WTC11 (cell line): ENCODE measurements at regions not wholly inside any gene's neighbourhood (a gene's known extent, or its start where the extent isn't known, plus 50 kb on each side); places are given as distances from the start of the nearest gene placed in this dataset.

ENCODE experiments used
- ATAC-seq: fragments of 200-7000 bp; cut with Tn5 transposase; 2 replicates; pipeline ENCODE4 v1.10.0; 2021; ENCODE audit warnings: mild to moderate bottlenecking, moderate library complexity
- CTCF ChIA-PET: fragments of 300-600 bp; sonication (Branson Sonifier 250); formaldehyde crosslinking; loops from one replicate; lab custom pipeline; 2021; ENCODE audit warnings: antibody characterized with exemption; lab: Charles Lee
- POLR2A ChIA-PET: fragments of 350-600 bp; sonication (Branson Sonifier 250); formaldehyde crosslinking; loops from one replicate; lab custom pipeline; 2021; ENCODE audit warnings: antibody characterized with exemption; lab: Charles Lee
- DNase-seq: peaks from one replicate; pipeline ENCODE4 v3.0.0; 2021; ENCODE audit warnings: low spot score
- H3K27ac Mint-ChIP-seq: 2 replicates; pipeline ENCODE4 v1.8.0; 2021; ENCODE audit warnings: mixed read lengths
- H3K27me3 Mint-ChIP-seq: 2 replicates; pipeline ENCODE4 v1.8.0; 2021; ENCODE audit warnings: low read depth, mild to moderate bottlenecking, moderate library complexity, mixed read lengths
- H3K36me3 Mint-ChIP-seq: 2 replicates; pipeline ENCODE4 v1.8.0; 2021; ENCODE audit warnings: mixed read lengths
- H3K4me1 Mint-ChIP-seq: 2 replicates; pipeline ENCODE4 v1.8.0; 2022; ENCODE audit warnings: mixed read lengths
- H3K4me3 Mint-ChIP-seq: 2 replicates; pipeline ENCODE4 v1.8.0; 2021; ENCODE audit warnings: mild to moderate bottlenecking, moderate library complexity, mixed read lengths
- H3K9me3 Mint-ChIP-seq: 2 replicates; pipeline ENCODE4 v1.8.0; 2021; ENCODE audit warnings: mixed read lengths
- CDX4 ChIP-seq: fragments of 250-450 bp; sonication (Bioruptor Pico); IDR thresholded peaks from 2 replicates; pipeline ENCODE4 v1.9.0; 2021; ENCODE audit warnings: moderate library complexity, mild to moderate bottlenecking, inconsistent platforms, borderline replicate concordance
- E2F4 ChIP-seq: sonication (generic); formaldehyde crosslinking; IDR thresholded peaks from 2 replicates; pipeline ENCODE4 v1.8.1; 2022; ENCODE audit warnings: low read depth, mild to moderate bottlenecking, moderate library complexity, missing genetic modification reagents, borderline replicate concordance
- EMX1 ChIP-seq: fragments of 250-450 bp; sonication (Bioruptor Pico); IDR thresholded peaks from 2 replicates; pipeline ENCODE4 v1.8.0; 2021; ENCODE audit warnings: mild to moderate bottlenecking
- GABPB1 ChIP-seq: sonication (generic); formaldehyde crosslinking; IDR thresholded peaks from 2 replicates; pipeline ENCODE4 v1.8.1; 2023; ENCODE audit warnings: mild to moderate bottlenecking, missing genetic modification reagents
- KAT7 ChIP-seq: sonication (generic); formaldehyde crosslinking; IDR thresholded peaks from 2 replicates; pipeline ENCODE4 v1.8.1; 2023; ENCODE audit warnings: missing genetic modification reagents, mild to moderate bottlenecking, borderline replicate concordance
- NFATC4 ChIP-seq: fragments of 250-450 bp; sonication (Bioruptor Pico); IDR thresholded peaks from 2 replicates; pipeline ENCODE4 v1.9.0; 2021; ENCODE audit warnings: mild to moderate bottlenecking
- NR3C1 ChIP-seq: sonication (generic); formaldehyde crosslinking; conservative IDR thresholded peaks from 2 replicates; pipeline ENCODE4 v1.8.1; 2023; ENCODE audit warnings: low read depth, mild to moderate bottlenecking, missing genetic modification reagents
- PRRX2 ChIP-seq: fragments of 250-450 bp; sonication (Bioruptor Pico); IDR thresholded peaks from 2 replicates; pipeline ENCODE4 v1.8.0; 2021; ENCODE audit warnings: mild to moderate bottlenecking
- TP53 ChIP-seq: sonication (generic); formaldehyde crosslinking; IDR thresholded peaks from 2 replicates; pipeline ENCODE4 v1.8.1; 2023; ENCODE audit warnings: mild to moderate bottlenecking, missing genetic modification reagents
- USF1 ChIP-seq: sonication (generic); formaldehyde crosslinking; IDR thresholded peaks from 2 replicates; pipeline ENCODE4 v1.8.0; 2022; ENCODE audit warnings: mild to moderate bottlenecking, missing genetic modification reagents
- TF ChIP-seq, protein P1 (sequence below): sonication (generic); formaldehyde crosslinking; IDR thresholded peaks from 2 replicates; pipeline ENCODE4 v1.8.1; 2022; ENCODE audit warnings: mild to moderate bottlenecking, missing genetic modification reagents, moderate library complexity, borderline replicate concordance
- TF ChIP-seq, protein P2 (sequence below): fragments of 250-450 bp; sonication (Bioruptor Pico); conservative IDR thresholded peaks from 2 replicates; pipeline ENCODE4 v1.9.0; 2021; ENCODE audit warnings: mild to moderate bottlenecking
- TF ChIP-seq, protein P3 (sequence below): fragments of 250-450 bp; sonication (Bioruptor Pico); IDR thresholded peaks from 2 replicates; pipeline ENCODE4 v1.9.0; 2021; ENCODE audit warnings: mild to moderate bottlenecking
- TF ChIP-seq, protein P4 (sequence below): sonication (generic); formaldehyde crosslinking; IDR thresholded peaks from 2 replicates; pipeline ENCODE4 v1.8.1; 2022; ENCODE audit warnings: missing genetic modification reagents, borderline replicate concordance
- TF ChIP-seq, protein P5 (sequence below): sonication (generic); formaldehyde crosslinking; IDR thresholded peaks from 2 replicates; pipeline ENCODE4 v1.8.1; 2022; ENCODE audit warnings: low read depth, missing genetic modification reagents, borderline replicate concordance

GRCh38 chr6:66662196-66662595 is 955.2 kb upstream of the EYS start:
- ChIA-PET POLR2A (no interaction called here), CTCF (interaction anchor here (1.0 kb wide), 1 partner anchor 40 kb away, joined by 3 read pairs; no protein-coding TSS in a partner anchor)
- TF ChIP-seq, protein P1, sequence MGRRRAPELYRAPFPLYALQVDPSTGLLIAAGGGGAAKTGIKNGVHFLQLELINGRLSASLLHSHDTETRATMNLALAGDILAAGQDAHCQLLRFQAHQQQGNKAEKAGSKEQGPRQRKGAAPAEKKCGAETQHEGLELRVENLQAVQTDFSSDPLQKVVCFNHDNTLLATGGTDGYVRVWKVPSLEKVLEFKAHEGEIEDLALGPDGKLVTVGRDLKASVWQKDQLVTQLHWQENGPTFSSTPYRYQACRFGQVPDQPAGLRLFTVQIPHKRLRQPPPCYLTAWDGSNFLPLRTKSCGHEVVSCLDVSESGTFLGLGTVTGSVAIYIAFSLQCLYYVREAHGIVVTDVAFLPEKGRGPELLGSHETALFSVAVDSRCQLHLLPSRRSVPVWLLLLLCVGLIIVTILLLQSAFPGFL (CRISPR knock-in tag): no peak
- TF ChIP-seq GABPB1 (CRISPR knock-in tag) (no peak), NFATC4 (no peak), CDX4 (CRISPR knock-in tag) (no peak), E2F4 (CRISPR knock-in tag) (no peak), PRRX2 (CRISPR knock-in tag) (no peak), EMX1 (no peak), USF1 (no peak), NR3C1 (CRISPR knock-in tag) (no peak)
- TF ChIP-seq, protein P2, sequence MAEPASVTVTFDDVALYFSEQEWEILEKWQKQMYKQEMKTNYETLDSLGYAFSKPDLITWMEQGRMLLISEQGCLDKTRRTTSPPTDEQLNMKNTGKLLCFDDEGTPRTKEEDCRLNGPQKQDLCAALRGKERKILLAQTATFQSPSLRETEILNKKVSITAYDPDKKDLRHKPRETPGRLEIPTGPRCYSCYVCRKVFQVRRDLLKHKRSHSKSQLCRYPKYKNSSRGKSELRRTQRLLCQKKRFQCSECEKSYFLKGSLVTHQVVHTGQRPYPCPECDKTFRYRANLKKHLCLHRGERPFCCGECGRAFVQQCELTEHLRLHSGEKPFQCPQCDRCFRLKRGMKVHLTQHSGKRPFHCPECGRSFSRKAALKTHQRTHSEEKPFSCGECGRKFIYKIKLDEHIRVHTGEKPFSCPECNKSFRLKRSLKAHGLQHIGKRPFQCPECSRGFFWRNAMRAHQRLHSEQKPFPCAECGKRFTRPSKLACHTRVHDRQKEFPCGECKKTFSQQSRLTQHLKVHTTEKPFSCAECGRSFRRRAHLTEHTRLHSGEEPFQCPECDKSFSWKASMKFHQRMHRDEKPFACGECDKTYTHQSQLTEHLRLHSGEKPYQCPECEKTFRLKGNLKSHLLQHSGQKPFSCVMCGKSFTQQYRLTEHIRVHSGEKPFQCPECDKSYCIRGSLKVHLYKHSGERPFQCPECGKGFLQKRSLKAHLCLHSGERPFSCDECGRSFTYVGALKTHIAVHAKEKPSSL (CRISPR knock-in tag): no peak
- ATAC-seq: 0 out of 2 replicates have a peak, but pooled peaks have one; percentile 24
- peaks cover 13% of the 10 kb centered on the region for H3K36me3 Mint-ChIP-seq
- no peak for DNase-seq
- H3K27ac Mint-ChIP-seq: no peak overlapping the region
- no peaks in the 10 kb centered on the region for H3K27me3 Mint-ChIP-seq
- H3K4me3 Mint-ChIP-seq: no peak overlapping the region
- peaks cover 8% of the 10 kb centered on the region for H3K4me1 Mint-ChIP-seq
- H3K9me3 Mint-ChIP-seq: peaks cover 26% of the 10 kb centered on the region

- H3K4me3 Mint-ChIP-seq: no peak overlapping the region
- ChIA-PET CTCF (no interaction called here), POLR2A (no interaction called here)
- TF ChIP-seq, protein P3, sequence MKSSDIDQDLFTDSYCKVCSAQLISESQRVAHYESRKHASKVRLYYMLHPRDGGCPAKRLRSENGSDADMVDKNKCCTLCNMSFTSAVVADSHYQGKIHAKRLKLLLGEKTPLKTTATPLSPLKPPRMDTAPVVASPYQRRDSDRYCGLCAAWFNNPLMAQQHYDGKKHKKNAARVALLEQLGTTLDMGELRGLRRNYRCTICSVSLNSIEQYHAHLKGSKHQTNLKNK (CRISPR knock-in tag): no peak
- TF ChIP-seq KAT7 (no peak), TP53 (CRISPR knock-in tag) (no peak)
- TF ChIP-seq, protein P4, sequence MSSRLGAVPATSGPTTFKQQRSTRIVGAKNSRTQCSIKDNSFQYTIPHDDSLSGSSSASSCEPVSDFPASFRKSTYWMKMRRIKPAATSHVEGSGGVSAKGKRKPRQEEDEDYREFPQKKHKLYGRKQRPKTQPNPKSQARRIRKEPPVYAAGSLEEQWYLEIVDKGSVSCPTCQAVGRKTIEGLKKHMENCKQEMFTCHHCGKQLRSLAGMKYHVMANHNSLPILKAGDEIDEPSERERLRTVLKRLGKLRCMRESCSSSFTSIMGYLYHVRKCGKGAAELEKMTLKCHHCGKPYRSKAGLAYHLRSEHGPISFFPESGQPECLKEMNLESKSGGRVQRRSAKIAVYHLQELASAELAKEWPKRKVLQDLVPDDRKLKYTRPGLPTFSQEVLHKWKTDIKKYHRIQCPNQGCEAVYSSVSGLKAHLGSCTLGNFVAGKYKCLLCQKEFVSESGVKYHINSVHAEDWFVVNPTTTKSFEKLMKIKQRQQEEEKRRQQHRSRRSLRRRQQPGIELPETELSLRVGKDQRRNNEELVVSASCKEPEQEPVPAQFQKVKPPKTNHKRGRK: no peak
- TF ChIP-seq, protein P5, sequence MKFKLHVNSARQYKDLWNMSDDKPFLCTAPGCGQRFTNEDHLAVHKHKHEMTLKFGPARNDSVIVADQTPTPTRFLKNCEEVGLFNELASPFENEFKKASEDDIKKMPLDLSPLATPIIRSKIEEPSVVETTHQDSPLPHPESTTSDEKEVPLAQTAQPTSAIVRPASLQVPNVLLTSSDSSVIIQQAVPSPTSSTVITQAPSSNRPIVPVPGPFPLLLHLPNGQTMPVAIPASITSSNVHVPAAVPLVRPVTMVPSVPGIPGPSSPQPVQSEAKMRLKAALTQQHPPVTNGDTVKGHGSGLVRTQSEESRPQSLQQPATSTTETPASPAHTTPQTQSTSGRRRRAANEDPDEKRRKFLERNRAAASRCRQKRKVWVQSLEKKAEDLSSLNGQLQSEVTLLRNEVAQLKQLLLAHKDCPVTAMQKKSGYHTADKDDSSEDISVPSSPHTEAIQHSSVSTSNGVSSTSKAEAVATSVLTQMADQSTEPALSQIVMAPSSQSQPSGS (CRISPR knock-in tag): no peak
- TF ChIP-seq, protein P2 (CRISPR knock-in tag): no peak
- no peak for DNase-seq
- H3K27ac Mint-ChIP-seq: no peak overlapping the region
- H3K9me3 Mint-ChIP-seq: peaks cover 63% of the 10 kb centered on the region
- ATAC-seq: no peak
- peaks cover 6% of the 10 kb centered on the region for H3K27me3 Mint-ChIP-seq
- H3K4me1 Mint-ChIP-seq: no peaks in the 10 kb centered on the region
- peaks cover 42% of the 10 kb centered on the region for H3K36me3 Mint-ChIP-seq
Observed at GRCh38 chr6:66655420-66655819, 948.4 kb upstream of the EYS start.
